HG03575 (cell line): ENCODE measurements at regions not wholly inside any gene's neighbourhood (a gene's known extent, or its start where the extent isn't known, plus 50 kb on each side); places are given as distances from the start of the nearest gene placed in this dataset.

Source experiments
- ATAC-seq: cut with Tn5 transposase; IDR thresholded peaks from one replicate; pipeline ENCODE4 v1.9.1; 2021; ENCODE audit not compliant: unreplicated experiment, insufficient number of reproducible peaks, low FRiP score; ENCODE audit errors: extremely low read depth

- ATAC-seq: no peak
Observed at GRCh38 chr4:27223326-27223725, 362.7 kb downstream of the STIM2 start.

DNA sequence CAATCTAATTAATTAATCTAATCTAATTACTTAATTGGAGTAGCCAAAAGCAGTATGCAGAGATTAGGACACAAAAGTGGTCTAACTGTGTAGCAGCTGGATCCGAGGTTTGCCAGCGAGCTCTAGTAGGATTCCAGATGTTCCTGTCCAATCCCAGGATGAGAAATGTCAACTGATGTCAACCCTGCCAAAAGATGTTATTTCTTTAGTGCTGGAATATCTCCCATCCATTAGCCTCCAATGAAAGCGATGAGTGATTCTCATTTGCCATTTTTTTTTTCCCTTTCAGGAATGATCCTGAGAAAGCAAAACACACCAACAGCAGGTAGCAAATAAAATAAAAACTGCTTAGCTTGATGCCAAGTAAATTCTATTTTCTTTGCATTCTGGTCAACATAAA, 372.9 kb downstream of the STIM2 start:
- no peak for ATAC-seq

DNA sequence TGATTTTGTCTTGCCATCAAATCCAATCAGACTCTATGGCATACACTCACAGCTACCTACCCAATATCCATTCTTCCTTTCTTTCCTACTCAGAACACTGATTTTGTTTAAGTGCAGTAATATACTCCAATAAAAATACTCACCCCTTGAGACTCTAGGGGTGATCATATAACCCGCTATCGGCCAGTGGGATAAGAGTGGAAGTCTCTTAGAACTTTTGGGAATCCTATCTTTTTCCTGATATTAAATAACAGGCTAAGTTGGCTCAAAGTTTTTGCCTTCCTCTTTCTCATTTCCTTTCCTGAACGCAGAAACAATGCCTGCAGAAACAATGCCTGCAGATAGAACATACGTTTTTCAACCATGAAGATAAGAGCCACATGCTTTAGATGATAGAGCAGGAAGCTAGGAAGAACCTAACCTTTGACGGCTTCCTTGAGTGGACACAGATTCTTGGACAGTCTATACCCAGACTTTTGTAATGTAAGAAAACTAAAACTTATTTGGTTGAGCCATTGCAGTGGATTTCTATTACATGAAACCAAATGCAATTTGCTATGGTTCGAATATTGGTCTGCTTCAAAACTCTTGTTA, 373.8 kb downstream of the STIM2 start:
- no peak for ATAC-seq

- ATAC-seq: no peak
Observed at GRCh38 chr4:27239641-27240040, 379.0 kb downstream of the STIM2 start.

GRCh38 chr4:27242217-27242616, 381.6 kb downstream of the STIM2 start:
- ATAC-seq: no peak

DNA sequence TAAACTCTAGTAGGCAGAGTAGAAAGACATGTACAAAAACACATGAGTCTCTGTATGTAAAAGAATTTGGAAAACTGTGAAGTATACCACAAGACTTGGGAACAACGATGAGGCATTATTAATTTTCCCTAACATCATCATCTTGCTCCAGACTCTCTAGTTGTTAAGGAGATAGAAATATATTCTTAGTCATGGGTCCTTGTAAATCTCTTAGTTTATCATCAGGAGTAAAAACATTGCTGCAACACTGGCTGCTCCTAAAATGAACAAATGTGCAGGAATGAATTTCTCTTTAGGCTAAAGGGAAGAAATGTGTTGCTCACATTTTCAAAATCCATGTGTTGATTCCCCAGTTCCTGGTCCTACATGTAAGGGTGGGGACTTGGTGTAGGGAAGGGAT, 384.6 kb downstream of the STIM2 start:
- no peak for ATAC-seq

GRCh38 chr4:27248829-27249228, 388.2 kb downstream of the STIM2 start:
- no peak for ATAC-seq

DNA sequence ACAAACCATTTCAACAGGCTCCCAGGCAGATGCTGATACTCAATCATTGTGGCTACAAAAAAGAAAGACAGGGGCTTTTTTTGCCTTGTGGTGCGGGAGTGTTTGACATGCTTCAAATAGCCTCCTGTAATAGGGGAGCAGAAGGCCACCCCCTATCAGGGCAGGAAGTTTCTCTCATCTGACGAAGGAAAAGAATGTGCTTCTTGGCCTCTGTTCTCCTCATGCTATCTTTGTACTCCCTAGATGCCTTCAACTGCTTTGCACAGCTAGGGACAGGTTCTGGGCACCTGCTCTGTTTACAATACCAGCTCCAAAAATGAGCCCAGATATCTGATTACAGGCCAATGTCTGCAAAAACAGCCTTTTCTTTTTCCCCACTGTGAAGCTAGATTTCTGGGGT, 391.1 kb downstream of the STIM2 start:
- ATAC-seq: no peak

DNA sequence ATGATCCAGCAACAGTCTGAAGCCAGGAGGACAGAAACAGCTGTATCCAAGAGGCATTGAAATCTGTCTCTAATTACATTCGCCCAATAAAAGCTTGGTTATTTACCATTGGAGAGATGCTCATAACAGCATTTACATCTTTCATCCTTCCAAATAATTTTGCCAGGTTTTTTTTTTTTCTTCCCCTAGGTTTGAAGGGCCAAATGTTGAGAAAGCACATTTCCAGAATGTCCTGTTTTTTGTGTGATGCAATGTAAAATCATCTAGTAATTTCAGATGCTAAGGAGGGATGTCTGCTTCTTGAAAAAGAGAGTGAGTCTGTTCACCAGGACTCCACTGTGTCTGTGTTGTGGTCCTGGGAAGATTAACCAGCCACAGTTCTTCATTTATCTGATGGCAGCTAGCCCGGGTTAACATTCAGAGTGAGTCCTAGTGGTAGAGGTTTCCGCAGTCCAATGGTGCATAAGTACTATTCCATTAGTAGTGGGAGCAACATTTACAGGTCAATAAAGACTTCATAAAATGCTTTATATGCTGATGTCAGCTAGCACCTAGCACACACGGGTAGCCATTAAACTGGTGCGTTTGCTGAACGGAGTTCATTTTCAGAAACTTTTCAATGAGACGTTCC, 406.8 kb downstream of the STIM2 start:
- no peak for ATAC-seq

DNA sequence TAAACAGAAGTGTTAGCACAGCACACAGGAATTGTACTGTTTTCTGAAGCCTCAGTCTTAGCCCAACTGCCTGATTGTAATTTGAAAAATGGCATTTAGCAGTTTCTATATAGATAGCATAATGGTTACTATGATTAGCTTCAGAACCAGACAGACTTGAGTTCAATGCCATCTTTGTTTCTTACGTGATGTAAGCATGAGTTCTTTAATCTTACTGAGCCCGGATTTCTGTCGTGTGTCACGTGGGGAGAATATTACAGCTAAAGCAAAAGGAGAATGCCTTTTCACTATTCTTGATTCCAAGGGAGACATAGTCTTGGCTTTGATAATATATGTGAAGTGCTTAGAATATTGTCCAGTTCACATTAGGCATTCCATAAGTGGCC, 407.3 kb downstream of the STIM2 start:
- ATAC-seq: no peak

DNA sequence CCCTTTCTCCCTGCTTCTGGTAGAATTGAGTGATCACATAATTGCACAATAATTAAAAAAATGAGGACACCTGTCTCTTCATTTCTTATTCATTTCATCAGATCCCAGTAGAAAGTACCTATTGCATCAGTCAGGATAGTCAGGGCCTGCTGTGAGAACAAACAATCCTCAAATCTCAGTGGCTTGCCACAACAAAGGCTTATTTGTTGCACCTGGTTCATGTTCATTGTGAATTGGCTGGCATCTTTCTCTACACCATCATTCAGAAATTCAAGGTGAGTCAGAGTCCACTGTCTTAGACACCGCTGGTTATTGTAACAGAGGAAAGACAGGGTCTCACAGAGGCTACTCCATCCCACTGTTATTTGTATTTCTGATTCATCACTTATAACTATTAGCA, 409.8 kb downstream of the STIM2 start:
- ATAC-seq: no peak

- no peak for ATAC-seq
Observed at GRCh38 chr4:27271555-27271954, 410.9 kb downstream of the STIM2 start.

- ATAC-seq: no peak
Observed at GRCh38 chr4:27272217-27272616, 411.6 kb downstream of the STIM2 start.

GRCh38 chr4:27276307-27277073, 415.8 kb downstream of the STIM2 start:
- ATAC-seq: no peak

- no peak for ATAC-seq
Observed at GRCh38 chr4:27278615-27279375, 418.2 kb downstream of the STIM2 start.

GRCh38 chr4:27288496-27288895, 427.9 kb downstream of the STIM2 start:
- ATAC-seq: no peak

- no peak for ATAC-seq
Observed at GRCh38 chr4:27289704-27290103, 429.1 kb downstream of the STIM2 start.

- no peak for ATAC-seq
Observed at GRCh38 chr4:27293831-27294230, 433.2 kb downstream of the STIM2 start.

DNA sequence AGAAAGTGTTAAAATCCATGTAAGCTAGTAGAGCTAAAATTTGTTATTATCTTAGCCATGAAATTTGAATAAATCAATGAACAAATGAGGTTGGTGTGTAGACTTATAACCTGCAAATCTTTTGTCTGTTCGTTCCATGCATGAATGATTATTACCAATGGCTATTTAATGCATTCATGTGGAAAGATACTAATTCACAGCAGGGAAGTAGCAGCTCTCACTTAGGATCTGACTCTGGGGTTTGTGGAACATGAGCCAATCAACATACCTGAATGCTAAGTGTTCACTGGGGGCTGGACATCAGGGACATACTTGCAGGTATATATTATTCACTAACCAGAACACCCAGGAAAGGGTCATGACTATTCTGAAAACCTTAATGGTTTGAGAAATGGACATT, 444.1 kb downstream of the STIM2 start:
- no peak for ATAC-seq

DNA sequence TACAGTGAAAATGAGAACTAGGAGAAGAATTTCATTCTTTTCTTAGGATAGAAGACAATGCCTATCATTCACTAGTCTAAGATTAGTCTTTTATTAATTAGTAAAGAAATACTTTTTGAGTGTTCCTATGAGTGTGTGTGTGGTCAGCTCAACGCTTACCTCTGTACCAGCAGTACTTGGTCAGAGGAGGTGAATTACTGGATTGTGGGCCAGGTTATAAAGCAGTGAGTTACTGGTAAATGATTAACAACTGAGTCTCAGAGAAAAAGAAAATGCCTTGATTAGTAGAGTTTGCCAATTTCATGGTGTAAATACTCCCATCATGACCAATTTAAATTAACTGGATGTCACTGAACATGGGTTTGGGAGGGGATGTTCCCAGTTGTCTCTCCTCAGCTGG, 444.6 kb downstream of the STIM2 start:
- ATAC-seq: no peak
